ENCODE measurements at regions not wholly inside any gene's neighbourhood (a gene's known extent, or its start where the extent isn't known, plus 50 kb on each side); places are given as distances from the start of the nearest gene placed in this dataset.

DNA sequence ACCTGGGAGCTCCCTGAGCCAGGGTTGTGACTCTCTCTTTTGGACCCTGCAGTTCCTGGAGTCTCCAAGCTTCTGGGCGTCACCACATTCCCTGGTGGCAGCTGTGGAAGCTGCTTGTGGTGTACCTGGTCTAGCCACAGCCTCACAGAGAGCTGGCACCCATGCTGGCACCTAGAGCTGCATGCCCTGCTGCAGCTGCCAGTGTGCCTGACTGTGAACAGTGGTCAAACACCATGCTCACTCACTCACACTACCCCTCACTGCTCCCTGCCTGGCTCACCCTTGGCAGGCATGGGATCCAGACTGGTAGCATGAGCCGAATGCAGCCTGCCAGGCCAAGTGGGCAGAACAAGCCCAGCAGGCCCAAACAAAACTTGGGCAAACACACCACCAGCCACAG, 66.6 kb downstream of the NAA11 start:
- Histone ChIP-seq H2BK12ac (ENCODE audit: insufficient read length, low read depth, low read length) (no peak overlapping the region), H4K8ac (replicated peaks; ENCODE audit: insufficient read length, low read depth, low read length) (no peak overlapping the region), H3K79me2 (ENCODE audit: insufficient read depth, low read length) (no peaks in the 10 kb centered on the region), H2BK120ac (ENCODE audit: low read depth, low read length, poor library complexity, severe bottlenecking) (no peak overlapping the region), H3K4ac (ENCODE audit: low read depth, low read length) (no peak overlapping the region), H2AK5ac (ENCODE audit: insufficient read length, low read length) (no peak overlapping the region), H4K91ac (ENCODE audit: insufficient read length, low read depth, low read length) (no peak overlapping the region), H3K4me1 (ENCODE audit: insufficient read depth, low read length) (no peaks in the 10 kb centered on the region), H3K4me2 (ENCODE audit: insufficient read depth, insufficient read length, low read length) (no peak overlapping the region), H2BK5ac (ENCODE audit: insufficient read length, low read length) (no peak overlapping the region), H3K56ac (ENCODE audit: insufficient read length, low read depth, low read length) (no peak overlapping the region), H4K20me1 (ENCODE audit: control insufficient read depth, insufficient read depth, insufficient read length) (no peaks in the 10 kb centered on the region), H3K14ac (ENCODE audit: insufficient read depth, low read length) (no peak overlapping the region), H3K9ac (ENCODE audit: extremely low read depth, insufficient read length, low read length) (no peak overlapping the region), H3K23me2 (ENCODE audit: insufficient read length, low read depth, low read length, poor library complexity, severe bottlenecking) (no peaks in the 10 kb centered on the region), H2AFZ (ENCODE audit: low read length) (no peak overlapping the region), H3K27me3 (ENCODE audit: insufficient read depth, low read length) (no peaks in the 10 kb centered on the region), H3K27ac (ENCODE audit: insufficient read length, low read depth, low read length) (no peak overlapping the region), H3T11ph (ENCODE audit: low read length) (no peak overlapping the region), H2BK20ac (ENCODE audit: low read depth, low read length, poor library complexity, severe bottlenecking) (no peak overlapping the region), H3K79me1 (ENCODE audit: insufficient read depth, low read depth, low read length, poor library complexity, severe bottlenecking) (no peaks in the 10 kb centered on the region), H3K18ac (ENCODE audit: insufficient read length, low read depth, low read length) (no peak overlapping the region), H3K9me3 (ENCODE audit: control insufficient read depth, low read depth, low read length) (no peaks in the 10 kb centered on the region), H3K23ac (ENCODE audit: insufficient read length, low read depth, low read length) (no peak overlapping the region), H4K5ac (ENCODE audit: insufficient read length, low read depth, low read length) (no peak overlapping the region), H2BK15ac (ENCODE audit: low read depth, low read length) (no peak overlapping the region)
- Mint-ChIP-seq H3K36me3 (ENCODE audit: insufficient read depth in 1 of 3, low read depth in 3 of 3) (peaks cover 0 to 5% (median 2%) of the 10 kb centered on the region in 3 experiments; a peak in 1 of 7 replicates), H3K9me3 (peaks cover 4 to 11% of the 10 kb centered on the region in 2 experiments; a peak in 4 of 5 replicates), H3K4me3 (no peak overlapping the region), H3K27me3 (ENCODE audit: low read depth) (no peaks in the 10 kb centered on the region; the same call in 1 of the 2 replicates), H3K27ac (no peak overlapping the region), H3K4me1 (peaks cover 2 to 3% of the 10 kb centered on the region in 2 experiments; a peak in 3 of 4 replicates)
- WGBS (ENCODE audit: extremely low coverage, insufficient read length, low lambda C conversion rate), result no CpG with 5 or more reads among the region's 2 CpGs
- DNase-seq, result no peak
- TF ChIP-seq, protein P1, sequence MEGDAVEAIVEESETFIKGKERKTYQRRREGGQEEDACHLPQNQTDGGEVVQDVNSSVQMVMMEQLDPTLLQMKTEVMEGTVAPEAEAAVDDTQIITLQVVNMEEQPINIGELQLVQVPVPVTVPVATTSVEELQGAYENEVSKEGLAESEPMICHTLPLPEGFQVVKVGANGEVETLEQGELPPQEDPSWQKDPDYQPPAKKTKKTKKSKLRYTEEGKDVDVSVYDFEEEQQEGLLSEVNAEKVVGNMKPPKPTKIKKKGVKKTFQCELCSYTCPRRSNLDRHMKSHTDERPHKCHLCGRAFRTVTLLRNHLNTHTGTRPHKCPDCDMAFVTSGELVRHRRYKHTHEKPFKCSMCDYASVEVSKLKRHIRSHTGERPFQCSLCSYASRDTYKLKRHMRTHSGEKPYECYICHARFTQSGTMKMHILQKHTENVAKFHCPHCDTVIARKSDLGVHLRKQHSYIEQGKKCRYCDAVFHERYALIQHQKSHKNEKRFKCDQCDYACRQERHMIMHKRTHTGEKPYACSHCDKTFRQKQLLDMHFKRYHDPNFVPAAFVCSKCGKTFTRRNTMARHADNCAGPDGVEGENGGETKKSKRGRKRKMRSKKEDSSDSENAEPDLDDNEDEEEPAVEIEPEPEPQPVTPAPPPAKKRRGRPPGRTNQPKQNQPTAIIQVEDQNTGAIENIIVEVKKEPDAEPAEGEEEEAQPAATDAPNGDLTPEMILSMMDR (conservative IDR thresholded peaks at IDR 0.05), result no peak

Measured in H9 (cell line).